SK-N-SH treated with all-trans-retinoic acid at 6 μM for 48 hours (cell line): ENCODE measurements at regions not wholly inside any gene's neighbourhood (a gene's known extent, or its start where the extent isn't known, plus 50 kb on each side); places are given as distances from the start of the nearest gene placed in this dataset.

Source experiments
- ARNTL ChIP-seq: fragments of 450-650 bp; formaldehyde crosslinking; IDR thresholded peaks from 2 replicates; pipeline ENCODE4 v1.5.0; 2020; ENCODE audit warnings: low read depth, mild to moderate bottlenecking, moderate library complexity, borderline replicate concordance
- PATZ1 ChIP-seq: fragments of 250-450 bp; sonication (Bioruptor Pico); IDR thresholded peaks from 2 replicates; pipeline ENCODE4 v1.8.0; 2020; ENCODE audit warnings: mild to moderate bottlenecking, moderate library complexity, borderline replicate concordance
- TCF4 ChIP-seq: fragments of 250-450 bp; sonication (Bioruptor Pico); IDR thresholded peaks from 2 replicates; pipeline ENCODE4 v1.8.0; 2021; ENCODE audit warnings: mild to moderate bottlenecking, moderate library complexity, borderline replicate concordance

DNA sequence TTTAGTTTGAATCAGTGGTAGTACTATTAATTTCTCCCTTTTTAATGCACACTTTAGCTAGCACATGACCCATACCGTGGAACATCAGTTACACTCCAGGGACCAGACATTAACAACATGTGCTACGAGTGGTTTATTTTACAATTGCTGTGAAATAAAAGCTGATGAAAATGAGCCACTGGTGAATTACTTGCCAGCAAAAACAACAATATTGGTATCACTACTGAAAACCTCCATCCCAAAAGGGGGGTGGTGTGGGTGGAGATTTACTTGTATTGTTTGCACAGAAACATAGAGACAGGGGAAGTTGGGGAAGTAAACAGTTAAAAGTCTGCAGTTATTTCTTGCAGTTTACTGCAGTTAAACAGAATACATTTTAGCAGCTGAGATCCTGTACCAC lies 369.6 kb upstream of the GRAMD2B start:
- TF ChIP-seq TCF4 (CRISPR knock-in tag) (no peak), PATZ1 (CRISPR knock-in tag) (no peak), ARNTL (CRISPR knock-in tag) (no peak)
